Mesendoderm (in vitro differentiated cells): ENCODE measurements at regions not wholly inside any gene's neighbourhood (a gene's known extent, or its start where the extent isn't known, plus 50 kb on each side); places are given as distances from the start of the nearest gene placed in this dataset.

Experiments
- DNase-seq: peaks from one replicate; pipeline ENCODE4 v3.0.0; 2013
- H2AK5ac ChIP-seq: 2 replicates; pipeline ENCODE4 v1.6.1; 2013; ENCODE audit warnings: low read length, inconsistent platforms
- H2BK120ac ChIP-seq: 2 replicates; pipeline ENCODE4 v1.6.1; 2013; ENCODE audit warnings: low read depth, mild to moderate bottlenecking, low read length, moderate library complexity, mixed read lengths
- H2BK15ac ChIP-seq: replicated peaks from 2 replicates; pipeline ENCODE4 v1.6.1; 2013; ENCODE audit warnings: low read depth, mild to moderate bottlenecking, moderate library complexity
- H2BK5ac ChIP-seq: 2 replicates; pipeline ENCODE4 v1.6.1; 2013; ENCODE audit warnings: low read length, inconsistent platforms
- H3K18ac ChIP-seq: 2 replicates; pipeline ENCODE4 v1.6.1; 2013; ENCODE audit warnings: mild to moderate bottlenecking, low read length, mixed read lengths
- H3K23ac ChIP-seq: one replicate; pipeline ENCODE4 v1.6.1; 2013; ENCODE audit warnings: low read length
- H3K27ac ChIP-seq: 2 replicates; pipeline ENCODE4 v1.5.1; 2013; ENCODE audit warnings: low read depth, mild to moderate bottlenecking, inconsistent platforms, low read length, moderate library complexity
- H3K27me3 ChIP-seq: 2 replicates; pipeline ENCODE4 v1.6.1; 2013; ENCODE audit warnings: low read length, control low read depth, mild to moderate bottlenecking, inconsistent platforms; ENCODE audit not compliant: insufficient read depth, poor library complexity
- H3K36me3 ChIP-seq: 2 replicates; pipeline ENCODE4 v1.6.1; 2013; ENCODE audit warnings: low read length, inconsistent platforms; ENCODE audit not compliant: control insufficient read depth, insufficient read depth
- H3K4ac ChIP-seq: one replicate; pipeline ENCODE4 v1.6.1; 2013; ENCODE audit warnings: low read depth, mild to moderate bottlenecking, low read length, moderate library complexity
- H3K4me1 ChIP-seq: 2 replicates; pipeline ENCODE4 v1.6.1; 2013; ENCODE audit warnings: low read depth, low read length, inconsistent platforms; ENCODE audit not compliant: control insufficient read depth
- H3K4me2 ChIP-seq: 2 replicates; pipeline ENCODE4 v1.6.1; 2013; ENCODE audit warnings: low read length
- H3K4me3 ChIP-seq: 2 replicates; pipeline ENCODE4 v1.5.1; 2013; ENCODE audit warnings: mild to moderate bottlenecking, low read length
- H3K56ac ChIP-seq: one replicate; pipeline ENCODE4 v1.6.1; 2013; ENCODE audit warnings: low read length
- H3K79me1 ChIP-seq: 2 replicates; pipeline ENCODE4 v1.6.1; 2013; ENCODE audit warnings: low read length, inconsistent platforms
- H3K79me2 ChIP-seq: 2 replicates; pipeline ENCODE4 v1.6.1; 2013; ENCODE audit warnings: mild to moderate bottlenecking, low read length; ENCODE audit not compliant: control insufficient read depth, insufficient read depth
- H3K9ac ChIP-seq: 2 replicates; pipeline ENCODE4 v1.6.1; 2013; ENCODE audit warnings: low read length, inconsistent platforms
- H4K5ac ChIP-seq: one replicate; pipeline ENCODE4 v1.6.1; 2013; ENCODE audit warnings: low read length
- H4K8ac ChIP-seq: one replicate; pipeline ENCODE4 v1.6.1; 2013; ENCODE audit warnings: low read depth, mild to moderate bottlenecking, control low read depth, low read length, moderate library complexity
- WGBS: extraction: QIAGEN DNeasy Blood & Tissue Kit; methylation state at CpG from one replicate; pipeline ENCODE4 v1.1.7; 2013; ENCODE audit warnings: low lambda C conversion rate, missing lambda C conversion rate; ENCODE audit not compliant: insufficient coverage; ENCODE audit errors: extremely low coverage; 5-methylcytosine and 5-hydroxymethylcytosine counted together

GRCh38 chr9:18253950-18254349 is 220.0 kb upstream of the ADAMTSL1 start:
- H3K56ac ChIP-seq, result no peak overlapping the region
- H2BK120ac ChIP-seq, result no peak overlapping the region
- H2BK5ac ChIP-seq, result no peak overlapping the region
- DNase-seq, result no peak
- no peak overlapping the region for H3K23ac ChIP-seq
- no peak overlapping the region for H3K9ac ChIP-seq
- H3K4me1 ChIP-seq, result no peaks in the 10 kb centered on the region
- no peak overlapping the region for H3K4me2 ChIP-seq
- H3K27me3 ChIP-seq, result no peaks in the 10 kb centered on the region
- H3K18ac ChIP-seq, result no peak overlapping the region
- no peak overlapping the region for H3K4ac ChIP-seq
- no peak overlapping the region for H3K4me3 ChIP-seq
- H3K27ac ChIP-seq, result no peak overlapping the region
- H2AK5ac ChIP-seq, result no peak overlapping the region
- H2BK15ac ChIP-seq, result no peak overlapping the region
- H4K5ac ChIP-seq, result no peak overlapping the region
- H3K79me2 ChIP-seq, result no peaks in the 10 kb centered on the region
- no peaks in the 10 kb centered on the region for H3K36me3 ChIP-seq
- H4K8ac ChIP-seq, result no peak overlapping the region
- no peaks in the 10 kb centered on the region for H3K79me1 ChIP-seq
- WGBS, result no CpG with 5 or more reads among the region's 9 CpGs

- no CpG with 5 or more reads among the region's 9 CpGs for WGBS
- Histone ChIP-seq H3K4me3 (no peak overlapping the region), H4K5ac (no peak overlapping the region)
Measured at GRCh38 chr9:18255158-18255629, 218.8 kb upstream of the ADAMTSL1 start.

GRCh38 chr9:18255747-18256146 is 218.2 kb upstream of the ADAMTSL1 start:
- Histone ChIP-seq H3K4me1 (no peaks in the 10 kb centered on the region), H3K4me2 (no peak overlapping the region), H2BK120ac (no peak overlapping the region), H3K18ac (no peak overlapping the region), H2BK5ac (no peak overlapping the region), H4K8ac (no peak overlapping the region), H3K56ac (no peak overlapping the region), H3K4ac (no peak overlapping the region), H3K23ac (no peak overlapping the region), H3K4me3 (no peak overlapping the region), H2BK15ac (no peak overlapping the region), H3K79me1 (no peaks in the 10 kb centered on the region), H4K5ac (no peak overlapping the region), H3K36me3 (no peaks in the 10 kb centered on the region), H3K27ac (no peak overlapping the region), H2AK5ac (no peak overlapping the region), H3K9ac (no peak overlapping the region), H3K27me3 (no peaks in the 10 kb centered on the region), H3K79me2 (no peaks in the 10 kb centered on the region)
- no peak for DNase-seq
- WGBS, result no CpG with 5 or more reads among the region's 4 CpGs

More at GRCh38 chr9:18255158-18255629, 218.8 kb upstream of the ADAMTSL1 start:
- Histone ChIP-seq H3K4ac (no peak overlapping the region), H3K9ac (no peak overlapping the region), H3K36me3 (no peaks in the 10 kb centered on the region), H3K79me2 (no peaks in the 10 kb centered on the region), H3K79me1 (no peaks in the 10 kb centered on the region), H3K18ac (no peak overlapping the region), H2BK5ac (no peak overlapping the region), H4K8ac (no peak overlapping the region), H3K27ac (no peak overlapping the region), H3K23ac (no peak overlapping the region), H3K56ac (no peak overlapping the region), H2BK120ac (no peak overlapping the region), H3K4me2 (no peak overlapping the region), H3K27me3 (no peaks in the 10 kb centered on the region), H2BK15ac (no peak overlapping the region), H2AK5ac (no peak overlapping the region), H3K4me1 (no peaks in the 10 kb centered on the region)
- DNase-seq, result peak; percentile 82

DNA sequence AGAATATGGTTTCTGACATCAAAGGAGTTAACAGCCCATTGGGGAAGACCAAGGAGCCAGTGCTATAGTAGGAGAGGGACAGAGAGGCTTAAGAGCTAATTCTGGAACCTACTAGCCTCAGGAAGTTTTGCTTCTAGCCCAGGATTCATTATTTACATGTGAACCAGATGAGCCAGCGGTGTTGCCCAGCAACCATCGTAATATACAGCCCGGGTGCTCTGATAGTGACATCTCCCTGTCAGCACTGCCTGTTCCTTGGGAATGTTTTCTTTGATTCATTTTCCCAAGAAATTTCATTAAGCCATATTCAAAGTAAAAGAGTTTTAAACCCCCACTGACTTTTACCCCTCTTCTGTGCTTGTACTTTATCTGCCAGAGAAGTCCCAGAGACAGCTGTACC is 217.4 kb upstream of the ADAMTSL1 start:
- H3K79me1 ChIP-seq, result no peaks in the 10 kb centered on the region
- H3K27ac ChIP-seq, result no peak overlapping the region
- no peak overlapping the region for H2BK5ac ChIP-seq
- no peak overlapping the region for H3K23ac ChIP-seq
- no peak overlapping the region for H4K8ac ChIP-seq
- WGBS, result no CpG with 5 or more reads among the region's 3 CpGs
- H3K36me3 ChIP-seq, result no peaks in the 10 kb centered on the region
- H3K27me3 ChIP-seq, result no peaks in the 10 kb centered on the region
- H2BK15ac ChIP-seq, result no peak overlapping the region
- H3K79me2 ChIP-seq, result no peaks in the 10 kb centered on the region
- no peak overlapping the region for H3K56ac ChIP-seq
- no peak overlapping the region for H3K4me3 ChIP-seq
- H3K4me1 ChIP-seq, result peaks cover 2% of the 10 kb centered on the region
- no peak overlapping the region for H4K5ac ChIP-seq
- no peak overlapping the region for H3K9ac ChIP-seq
- no peak overlapping the region for H3K18ac ChIP-seq
- no peak overlapping the region for H2AK5ac ChIP-seq
- DNase-seq, result peak; percentile 50
- H3K4ac ChIP-seq, result no peak overlapping the region
- no peak overlapping the region for H2BK120ac ChIP-seq
- no peak overlapping the region for H3K4me2 ChIP-seq

GRCh38 chr9:18260521-18260920 is 213.4 kb upstream of the ADAMTSL1 start:
- no peak for DNase-seq

GRCh38 chr9:18261181-18261580 is 212.8 kb upstream of the ADAMTSL1 start:
- Histone ChIP-seq H3K4me2 (no peak overlapping the region), H4K8ac (no peak overlapping the region), H3K79me1 (no peaks in the 10 kb centered on the region), H3K56ac (no peak overlapping the region), H3K27me3 (no peaks in the 10 kb centered on the region), H3K9ac (no peak overlapping the region), H2BK15ac (no peak overlapping the region), H2BK120ac (no peak overlapping the region), H3K4ac (no peak overlapping the region), H3K27ac (no peak overlapping the region), H4K5ac (no peak overlapping the region), H3K18ac (peak overlapping the region; percentile 31), H2BK5ac (no peak overlapping the region), H3K36me3 (no peaks in the 10 kb centered on the region), H3K79me2 (no peaks in the 10 kb centered on the region), H3K4me1 (peaks cover 2% of the 10 kb centered on the region), H2AK5ac (no peak overlapping the region), H3K4me3 (no peak overlapping the region), H3K23ac (no peak overlapping the region)
- no peak for DNase-seq
- no CpG with 5 or more reads among the region's 2 CpGs for WGBS

More at GRCh38 chr9:18260521-18260920, 213.4 kb upstream of the ADAMTSL1 start:
- Histone ChIP-seq H3K23ac (no peak overlapping the region), H3K36me3 (no peaks in the 10 kb centered on the region), H3K56ac (no peak overlapping the region), H3K9ac (no peak overlapping the region), H3K4ac (no peak overlapping the region), H3K4me3 (no peak overlapping the region), H4K5ac (no peak overlapping the region), H3K27ac (no peak overlapping the region), H4K8ac (no peak overlapping the region), H2BK5ac (no peak overlapping the region), H2BK120ac (no peak overlapping the region), H2AK5ac (no peak overlapping the region), H3K79me1 (no peaks in the 10 kb centered on the region), H3K79me2 (no peaks in the 10 kb centered on the region), H3K18ac (no peak overlapping the region), H3K27me3 (no peaks in the 10 kb centered on the region), H3K4me1 (peaks cover 2% of the 10 kb centered on the region), H3K4me2 (no peak overlapping the region), H2BK15ac (no peak overlapping the region)
- WGBS, result no CpG with 5 or more reads among the region's 5 CpGs
